Testis (tissue), 2 donors: ENCODE measurements at regions not wholly inside any gene's neighbourhood (a gene's known extent, or its start where the extent isn't known, plus 50 kb on each side); places are given as distances from the start of the nearest gene placed in this dataset.

Experiments
- POLR2A ChIP-seq: fragments of 450-650 bp; IDR thresholded peaks from one replicate; pipeline ENCODE4 v1.6.1; 2017; ENCODE audit warnings: antibody characterized with exemption, mild to moderate bottlenecking, moderate library complexity
- TF ChIP-seq, protein P1 (sequence below), 3 experiments: fragments of 450-650 bp in 2 of 3; fragments of 200-600 bp in 1 of 3; sonication (generic) in 1 of 3; IDR thresholded peaks; one replicate each; pipeline ENCODE4 v1.5.1; 2016 to 2019; ENCODE audit warnings: antibody characterized with exemption in 3 of 3, mild to moderate bottlenecking in 2 of 3, moderate library complexity in 1 of 3

DNA sequence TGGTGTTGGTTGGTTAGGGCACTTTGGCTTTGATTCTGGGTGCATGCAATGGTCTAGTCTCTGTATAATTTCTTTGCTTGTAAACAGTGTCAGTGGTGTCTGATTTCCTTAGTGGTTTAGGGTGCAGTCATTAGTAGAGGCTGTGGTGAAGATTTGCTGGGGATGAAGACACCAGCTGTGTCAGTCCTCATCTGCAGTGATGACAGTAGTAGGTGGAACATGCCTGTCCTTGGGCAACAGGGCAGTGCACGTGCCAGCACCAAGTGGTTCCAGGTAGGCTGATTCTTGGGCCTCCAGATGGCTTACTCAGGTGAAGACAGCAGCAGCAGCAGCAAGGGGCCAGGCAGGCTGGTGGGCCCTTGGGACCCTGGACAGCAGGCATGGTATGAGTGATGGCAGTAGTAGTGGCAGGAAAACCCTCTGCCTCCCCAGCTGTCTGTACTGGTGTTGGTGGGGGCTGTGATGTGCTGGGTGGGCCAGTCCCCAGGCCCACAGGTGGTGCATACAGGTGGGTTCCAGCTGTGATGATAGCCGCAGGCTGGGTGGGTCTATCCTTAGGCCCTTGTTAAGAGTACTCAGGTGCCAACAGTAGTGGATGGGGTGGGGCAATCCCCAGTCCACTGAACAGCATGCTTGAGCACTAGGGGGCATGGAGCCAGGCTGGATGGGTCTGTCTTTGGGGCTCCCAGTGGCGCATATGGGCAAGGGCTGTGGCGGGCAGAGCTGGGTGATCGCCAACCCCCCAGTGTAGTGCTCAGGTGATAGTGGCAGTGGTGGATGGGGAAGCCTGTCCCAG is 140.7 kb upstream of the THUMPD2 start:
- TF ChIP-seq, protein P1, sequence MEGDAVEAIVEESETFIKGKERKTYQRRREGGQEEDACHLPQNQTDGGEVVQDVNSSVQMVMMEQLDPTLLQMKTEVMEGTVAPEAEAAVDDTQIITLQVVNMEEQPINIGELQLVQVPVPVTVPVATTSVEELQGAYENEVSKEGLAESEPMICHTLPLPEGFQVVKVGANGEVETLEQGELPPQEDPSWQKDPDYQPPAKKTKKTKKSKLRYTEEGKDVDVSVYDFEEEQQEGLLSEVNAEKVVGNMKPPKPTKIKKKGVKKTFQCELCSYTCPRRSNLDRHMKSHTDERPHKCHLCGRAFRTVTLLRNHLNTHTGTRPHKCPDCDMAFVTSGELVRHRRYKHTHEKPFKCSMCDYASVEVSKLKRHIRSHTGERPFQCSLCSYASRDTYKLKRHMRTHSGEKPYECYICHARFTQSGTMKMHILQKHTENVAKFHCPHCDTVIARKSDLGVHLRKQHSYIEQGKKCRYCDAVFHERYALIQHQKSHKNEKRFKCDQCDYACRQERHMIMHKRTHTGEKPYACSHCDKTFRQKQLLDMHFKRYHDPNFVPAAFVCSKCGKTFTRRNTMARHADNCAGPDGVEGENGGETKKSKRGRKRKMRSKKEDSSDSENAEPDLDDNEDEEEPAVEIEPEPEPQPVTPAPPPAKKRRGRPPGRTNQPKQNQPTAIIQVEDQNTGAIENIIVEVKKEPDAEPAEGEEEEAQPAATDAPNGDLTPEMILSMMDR (IDR thresholded peaks at IDR 0.05): no peak
- TF ChIP-seq POLR2A: no peak
